HG03457 (cell line): ENCODE measurements at regions not wholly inside any gene's neighbourhood (a gene's known extent, or its start where the extent isn't known, plus 50 kb on each side); places are given as distances from the start of the nearest gene placed in this dataset.
A peak's percentile ranks its signal among the peaks of the same experiment; 100 is the strongest.

Experiments
- ATAC-seq: cut with Tn5 transposase; IDR thresholded peaks from one replicate; pipeline ENCODE4 v1.9.1; 2021; ENCODE audit warnings: moderate number of reproducible peaks; ENCODE audit not compliant: unreplicated experiment

- no peak for ATAC-seq
Measured at GRCh38 chr15:99507504-99508310, 58.1 kb upstream of the MEF2A start.

GRCh38 chr15:99508311-99508645 is 57.5 kb upstream of the MEF2A start:
- no peak for ATAC-seq

DNA sequence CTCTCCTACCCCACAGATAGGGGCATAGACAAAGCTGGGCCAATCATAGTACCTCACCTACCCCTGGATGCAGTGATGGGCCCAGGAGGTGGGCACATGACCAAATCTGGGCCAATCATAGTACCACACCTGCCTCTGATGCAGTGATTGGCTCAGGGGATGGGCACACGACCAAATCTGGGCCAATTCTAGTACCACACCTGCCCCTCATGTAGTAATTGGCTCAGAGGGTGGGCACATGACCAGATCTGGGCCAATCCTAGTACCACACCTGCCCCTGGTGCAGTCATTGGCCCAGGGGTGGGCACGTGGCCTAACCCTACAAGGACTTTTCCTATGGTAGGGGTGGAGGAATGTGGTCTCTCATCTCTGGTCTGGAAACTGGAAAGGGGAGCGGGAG is 56.9 kb upstream of the MEF2A start:
- ATAC-seq, result no peak

DNA sequence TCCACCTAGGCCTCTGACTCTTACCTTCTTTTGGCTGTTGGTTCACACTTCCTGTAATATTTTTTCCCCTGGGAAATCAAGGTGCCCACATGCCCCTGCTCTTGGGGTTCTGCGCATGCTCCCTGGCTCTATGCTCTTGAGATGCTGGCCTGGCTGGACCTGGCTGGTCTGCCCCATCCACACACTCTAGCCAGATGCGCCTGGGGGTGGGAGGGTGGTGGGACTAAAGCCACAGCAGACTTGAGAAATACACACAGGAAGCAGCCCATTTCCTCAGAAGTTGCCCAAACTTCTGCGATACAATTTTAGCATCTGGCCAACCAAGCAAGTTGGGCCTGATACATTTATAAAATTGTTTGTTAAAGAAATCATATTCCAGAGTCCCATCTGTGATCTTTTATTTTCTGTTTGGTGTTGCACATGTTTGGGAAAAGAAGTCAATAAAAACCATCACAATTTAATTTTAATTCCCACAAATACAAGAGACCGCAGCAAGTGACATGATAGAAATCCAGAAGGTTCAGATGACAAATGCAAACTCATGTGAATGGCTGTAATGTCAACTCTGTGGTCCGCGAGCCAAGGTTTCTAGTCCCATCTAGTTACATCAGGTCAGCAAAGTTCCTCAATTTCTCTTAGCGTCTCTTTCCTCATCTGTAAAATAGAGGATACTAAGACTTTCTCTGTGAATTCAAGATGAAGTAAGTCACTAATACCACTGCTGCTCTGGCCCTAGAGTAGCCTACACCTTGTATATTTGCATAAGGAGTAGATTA is 55.9 kb upstream of the MEF2A start:
- no peak for ATAC-seq

DNA sequence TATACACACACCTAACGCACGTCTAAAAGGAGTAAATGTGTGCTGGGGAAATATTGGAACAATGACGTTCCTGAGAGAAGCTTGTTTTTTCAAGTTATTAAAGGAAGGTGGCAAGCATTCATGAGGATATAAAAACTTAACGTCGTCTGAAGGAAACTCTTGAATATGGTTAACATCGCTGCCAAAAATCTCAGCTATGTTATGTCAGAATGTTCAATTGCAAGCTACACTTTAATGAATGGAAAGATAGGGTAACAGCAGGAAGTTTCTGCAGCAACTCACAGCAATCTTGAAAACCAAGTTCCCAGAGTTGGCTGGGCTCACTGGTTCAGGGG is 54.3 kb upstream of the MEF2A start:
- no peak for ATAC-seq

- peak; percentile 60 for ATAC-seq
Measured at GRCh38 chr15:99511866-99512661, 53.7 kb upstream of the MEF2A start.

GRCh38 chr15:99514306-99514705 is 51.5 kb upstream of the MEF2A start:
- ATAC-seq, result no peak
